ENCODE measurements at regions not wholly inside any gene's neighbourhood (a gene's known extent, or its start where the extent isn't known, plus 50 kb on each side); places are given as distances from the start of the nearest gene placed in this dataset.

- no peak for DNase-seq
Observed at GRCh38 chr6:138580040-138580439, 80.7 kb upstream of the NHSL1 start.

- DNase-seq: no peak
Observed at GRCh38 chr6:138580801-138581200, 81.5 kb upstream of the NHSL1 start.

GRCh38 chr6:138582573-138582972 is 83.3 kb upstream of the NHSL1 start:
- DNase-seq: no peak

- no peak for DNase-seq
Observed at GRCh38 chr6:138586638-138587037, 87.3 kb upstream of the NHSL1 start.

- DNase-seq: peak; percentile 75
Observed at GRCh38 chr6:138588805-138589434, 89.6 kb upstream of the NHSL1 start.

GRCh38 chr6:138590796-138591709 is 91.8 kb upstream of the NHSL1 start:
- peak; percentile 64 for DNase-seq

GRCh38 chr6:138592749-138593123 is 93.4 kb upstream of the NHSL1 start:
- no peak for DNase-seq

- DNase-seq: peak; percentile 72
Observed at GRCh38 chr6:138593124-138593877, 94.0 kb upstream of the NHSL1 start.

GRCh38 chr6:138593909-138594757 is 94.8 kb upstream of the NHSL1 start:
- DNase-seq: no peak

GRCh38 chr6:138594758-138595140 is 95.5 kb upstream of the NHSL1 start:
- DNase-seq: no peak

GRCh38 chr6:138596126-138596525 is 96.8 kb upstream of the NHSL1 start:
- no peak for DNase-seq

GRCh38 chr6:138596591-138596990 is 97.3 kb upstream of the NHSL1 start:
- DNase-seq: no peak

GRCh38 chr6:138597336-138597735 is 98.0 kb upstream of the NHSL1 start:
- DNase-seq: no peak

GRCh38 chr6:138598562-138599173 is 99.4 kb upstream of the NHSL1 start:
- DNase-seq: no peak

GRCh38 chr6:138600261-138600660 is 101.0 kb upstream of the NHSL1 start:
- DNase-seq: no peak

GRCh38 chr6:138600726-138601125 is 101.4 kb upstream of the NHSL1 start:
- no peak for DNase-seq

- DNase-seq: no peak
Observed at GRCh38 chr6:138601128-138601527, 101.8 kb upstream of the NHSL1 start.

- no peak for DNase-seq
Observed at GRCh38 chr6:138605958-138606357, 106.7 kb upstream of the NHSL1 start.

GRCh38 chr6:138607478-138608433 is 108.5 kb upstream of the NHSL1 start:
- DNase-seq: no peak

GRCh38 chr6:138608896-138609295 is 109.6 kb upstream of the NHSL1 start:
- no peak for DNase-seq

Data from femur (tissue), 1 donor.